Type B pancreatic cell (in vitro differentiated cells): ENCODE measurements at regions not wholly inside any gene's neighbourhood (a gene's known extent, or its start where the extent isn't known, plus 50 kb on each side); places are given as distances from the start of the nearest gene placed in this dataset.

Experiments
- DNase-seq: peaks from one replicate; pipeline ENCODE4 v3.0.0; 2021; ENCODE audit warnings: mixed read lengths; ENCODE audit not compliant: unreplicated experiment; ENCODE audit errors: extremely low spot score
- H3K27ac Mint-ChIP-seq: 2 replicates; pipeline ENCODE4 v1.8.0; 2021; ENCODE audit warnings: mild to moderate bottlenecking, mixed read lengths
- H3K27me3 Mint-ChIP-seq: 2 replicates; pipeline ENCODE4 v1.8.0; 2021; ENCODE audit warnings: mixed read lengths
- H3K36me3 Mint-ChIP-seq: 2 replicates; pipeline ENCODE4 v1.8.0; 2021; ENCODE audit warnings: mixed read lengths
- H3K4me1 Mint-ChIP-seq: one replicate; pipeline ENCODE4 v1.8.0; 2021; ENCODE audit warnings: mixed read lengths; ENCODE audit not compliant: unreplicated experiment
- H3K4me3 Mint-ChIP-seq: 2 replicates; pipeline ENCODE4 v1.8.0; 2021; ENCODE audit warnings: mild to moderate bottlenecking, mixed read lengths
- H3K9me3 Mint-ChIP-seq: 2 replicates; pipeline ENCODE4 v1.8.0; 2021; ENCODE audit warnings: mixed read lengths
- TF ChIP-seq, protein P1 (sequence below): fragments of 200-600 bp; sonication (generic); conservative IDR thresholded peaks from 2 replicates; pipeline ENCODE4 v1.5.0; 2021; ENCODE audit warnings: antibody characterized with exemption, mild to moderate bottlenecking

DNA sequence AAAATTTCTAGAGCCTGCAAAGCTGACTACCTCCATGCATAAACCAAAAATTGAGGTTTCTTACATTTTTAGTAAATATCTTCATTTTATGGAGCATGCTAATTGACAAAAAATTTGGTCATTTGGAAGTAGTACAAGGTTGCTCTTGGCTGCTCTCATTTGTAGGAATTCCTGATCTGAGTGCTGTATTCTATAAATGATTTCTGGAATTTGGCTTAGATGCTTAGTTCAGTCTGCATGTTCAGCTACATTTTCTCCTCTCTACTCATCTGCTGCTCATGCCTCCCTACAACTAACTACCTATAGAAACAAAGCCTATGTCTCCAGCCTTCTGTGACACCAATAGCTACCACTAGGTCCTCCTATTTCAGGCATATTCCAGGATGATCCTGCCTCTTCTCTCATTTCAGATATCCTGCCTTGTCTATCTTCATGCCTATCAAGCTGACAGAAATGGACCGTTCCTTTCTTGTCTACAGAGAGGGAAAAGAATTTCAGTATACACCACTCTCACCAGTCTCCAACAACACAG lies 901.1 kb downstream of the TBL1XR1 start:
- no peaks in the 10 kb centered on the region for H3K36me3 Mint-ChIP-seq
- DNase-seq = no peak
- H3K27ac Mint-ChIP-seq = no peak overlapping the region
- peaks cover 8% of the 10 kb centered on the region for H3K4me1 Mint-ChIP-seq
- no peaks in the 10 kb centered on the region for H3K9me3 Mint-ChIP-seq
- no peaks in the 10 kb centered on the region for H3K27me3 Mint-ChIP-seq
- no peak overlapping the region for H3K4me3 Mint-ChIP-seq
- TF ChIP-seq, protein P1, sequence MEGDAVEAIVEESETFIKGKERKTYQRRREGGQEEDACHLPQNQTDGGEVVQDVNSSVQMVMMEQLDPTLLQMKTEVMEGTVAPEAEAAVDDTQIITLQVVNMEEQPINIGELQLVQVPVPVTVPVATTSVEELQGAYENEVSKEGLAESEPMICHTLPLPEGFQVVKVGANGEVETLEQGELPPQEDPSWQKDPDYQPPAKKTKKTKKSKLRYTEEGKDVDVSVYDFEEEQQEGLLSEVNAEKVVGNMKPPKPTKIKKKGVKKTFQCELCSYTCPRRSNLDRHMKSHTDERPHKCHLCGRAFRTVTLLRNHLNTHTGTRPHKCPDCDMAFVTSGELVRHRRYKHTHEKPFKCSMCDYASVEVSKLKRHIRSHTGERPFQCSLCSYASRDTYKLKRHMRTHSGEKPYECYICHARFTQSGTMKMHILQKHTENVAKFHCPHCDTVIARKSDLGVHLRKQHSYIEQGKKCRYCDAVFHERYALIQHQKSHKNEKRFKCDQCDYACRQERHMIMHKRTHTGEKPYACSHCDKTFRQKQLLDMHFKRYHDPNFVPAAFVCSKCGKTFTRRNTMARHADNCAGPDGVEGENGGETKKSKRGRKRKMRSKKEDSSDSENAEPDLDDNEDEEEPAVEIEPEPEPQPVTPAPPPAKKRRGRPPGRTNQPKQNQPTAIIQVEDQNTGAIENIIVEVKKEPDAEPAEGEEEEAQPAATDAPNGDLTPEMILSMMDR = no peak

DNA sequence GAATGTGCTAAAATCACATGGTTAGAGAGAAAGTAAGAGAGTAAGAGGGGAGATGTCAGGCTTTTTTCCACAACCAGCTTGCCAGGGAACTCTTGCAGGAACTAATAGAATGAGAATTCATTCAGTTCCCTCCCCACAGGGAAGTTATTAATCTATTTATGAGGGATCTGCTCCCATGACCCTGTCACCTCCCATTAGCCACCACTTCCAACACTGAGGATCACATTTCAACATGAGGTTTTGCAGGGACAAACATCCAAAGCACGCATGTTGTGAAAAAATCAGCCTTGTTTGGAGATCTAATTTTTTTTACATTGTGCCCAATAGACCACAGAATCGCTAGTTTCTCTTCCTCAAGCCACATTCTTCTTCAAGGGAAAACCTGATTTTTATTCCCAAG lies 904.0 kb downstream of the TBL1XR1 start:
- H3K9me3 Mint-ChIP-seq = no peaks in the 10 kb centered on the region
- H3K4me1 Mint-ChIP-seq = peaks cover 8% of the 10 kb centered on the region
- H3K27ac Mint-ChIP-seq = no peak overlapping the region
- no peak for DNase-seq
- no peaks in the 10 kb centered on the region for H3K36me3 Mint-ChIP-seq
- TF ChIP-seq, protein P1 = no peak
- H3K4me3 Mint-ChIP-seq = no peak overlapping the region
- no peaks in the 10 kb centered on the region for H3K27me3 Mint-ChIP-seq

DNA sequence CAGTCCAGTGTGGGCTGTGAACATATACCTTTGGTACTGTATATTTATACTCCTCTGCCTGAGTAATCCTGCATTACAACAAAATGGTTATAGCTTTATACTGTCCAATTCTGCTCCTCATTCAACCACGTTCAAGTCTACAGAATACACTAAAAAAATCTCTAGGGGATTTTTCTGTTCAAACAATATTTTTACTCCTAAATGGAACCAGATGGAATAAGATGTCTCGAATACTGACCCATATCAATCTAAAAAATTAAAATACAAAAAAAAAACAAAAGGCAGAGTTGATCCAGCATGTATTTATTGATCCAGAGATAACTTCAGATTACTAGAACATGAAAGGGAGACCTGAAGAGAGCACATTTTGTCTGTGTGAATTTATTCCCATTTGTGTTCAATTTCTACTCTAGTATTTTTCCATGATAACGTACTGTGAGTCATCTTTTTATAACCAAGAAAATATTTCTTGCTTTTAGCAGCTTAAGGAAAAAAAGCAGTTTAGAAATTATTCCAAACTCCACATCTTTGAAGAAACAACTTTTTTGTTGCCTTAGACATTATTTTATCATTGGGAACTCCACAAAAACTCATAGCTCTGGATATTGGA lies 910.7 kb downstream of the TBL1XR1 start:
- Mint-ChIP-seq H3K4me3 (no peak overlapping the region), H3K27me3 (no peaks in the 10 kb centered on the region), H3K27ac (no peak overlapping the region), H3K36me3 (no peaks in the 10 kb centered on the region), H3K9me3 (no peaks in the 10 kb centered on the region), H3K4me1 (no peaks in the 10 kb centered on the region)
- TF ChIP-seq, protein P1 = no peak
- DNase-seq = no peak

DNA sequence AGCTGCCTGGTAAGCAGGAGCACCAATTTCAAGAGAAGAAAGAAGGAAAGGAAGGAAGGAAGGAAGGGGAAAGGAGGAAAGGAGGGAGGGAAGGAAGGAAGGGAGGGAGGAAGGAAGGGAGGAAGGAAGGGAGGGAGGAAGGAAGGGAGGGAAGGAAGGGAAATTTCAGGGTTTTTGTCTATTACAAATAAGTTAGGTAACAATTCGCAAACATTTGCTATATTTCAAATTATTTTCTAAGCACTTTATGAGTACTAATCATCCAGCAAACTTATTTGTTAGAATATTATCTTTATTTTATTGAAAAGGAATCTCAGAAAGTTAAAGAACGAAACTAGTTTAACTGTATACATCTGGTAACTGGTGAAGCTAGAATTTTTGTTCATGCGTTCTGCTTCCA lies 921.7 kb downstream of the TBL1XR1 start:
- Mint-ChIP-seq H3K9me3 (no peaks in the 10 kb centered on the region), H3K4me1 (no peaks in the 10 kb centered on the region), H3K27ac (no peak overlapping the region), H3K27me3 (peaks cover 6% of the 10 kb centered on the region), H3K4me3 (no peak overlapping the region), H3K36me3 (no peaks in the 10 kb centered on the region)
- no peak for DNase-seq
- TF ChIP-seq, protein P1 = no peak

DNA sequence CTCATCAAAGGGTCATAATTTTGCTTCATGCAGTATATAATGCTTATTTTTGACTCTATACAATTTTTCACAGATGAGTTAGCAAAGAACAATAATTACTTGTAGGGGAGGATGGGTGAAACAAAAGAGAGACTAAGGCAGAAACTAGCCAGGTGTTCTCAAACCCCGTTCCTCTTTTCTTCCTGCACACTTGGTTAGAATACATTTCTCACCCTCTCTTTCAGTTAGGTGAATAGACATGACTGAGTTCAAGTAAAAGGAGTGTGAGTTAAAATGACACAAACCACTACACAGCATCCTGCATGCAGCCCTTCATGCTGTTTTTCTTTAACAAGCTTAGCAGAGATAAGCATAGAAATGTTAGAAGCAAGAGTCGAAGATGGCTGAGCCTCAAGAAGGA lies 922.2 kb downstream of the TBL1XR1 start:
- H3K27ac Mint-ChIP-seq = no peak overlapping the region
- DNase-seq = no peak
- no peaks in the 10 kb centered on the region for H3K36me3 Mint-ChIP-seq
- H3K9me3 Mint-ChIP-seq = no peaks in the 10 kb centered on the region
- H3K27me3 Mint-ChIP-seq = peaks cover 6% of the 10 kb centered on the region
- TF ChIP-seq, protein P1 = no peak
- H3K4me1 Mint-ChIP-seq = no peaks in the 10 kb centered on the region
- no peak overlapping the region for H3K4me3 Mint-ChIP-seq
